ENCODE measurements at regions not wholly inside any gene's neighbourhood (a gene's known extent, or its start where the extent isn't known, plus 50 kb on each side); places are given as distances from the start of the nearest gene placed in this dataset.

DNA sequence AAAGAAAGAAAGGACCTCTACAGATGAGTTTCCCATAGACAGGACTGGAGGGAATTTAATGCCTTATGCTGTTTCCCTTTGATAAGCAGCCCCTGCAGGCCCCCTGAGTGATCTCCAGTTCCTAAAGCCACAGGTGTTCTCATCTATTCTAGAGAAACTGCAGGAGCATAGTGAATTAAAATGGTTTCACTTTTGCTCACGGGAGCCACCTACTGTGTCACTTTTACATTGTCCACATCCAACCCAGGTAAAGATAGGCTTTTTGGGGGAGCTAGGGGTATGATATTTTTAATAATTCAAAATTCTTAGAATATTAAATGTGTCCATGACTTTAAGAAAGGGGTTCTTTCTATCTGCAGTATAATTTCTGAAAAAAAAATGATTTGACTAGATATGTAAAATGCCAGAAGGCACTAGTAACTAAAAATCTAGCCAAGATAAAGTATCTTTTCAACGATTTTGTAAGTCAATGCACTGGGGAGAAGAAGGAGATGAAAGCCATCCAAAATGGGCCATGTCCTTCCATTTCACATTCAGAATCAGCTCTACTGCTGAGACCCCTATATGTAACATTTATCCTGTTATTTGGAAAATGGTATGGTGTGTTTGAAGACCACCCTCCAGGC lies 267.3 kb upstream of the DUSP10 start:
- TF ChIP-seq, protein P1, sequence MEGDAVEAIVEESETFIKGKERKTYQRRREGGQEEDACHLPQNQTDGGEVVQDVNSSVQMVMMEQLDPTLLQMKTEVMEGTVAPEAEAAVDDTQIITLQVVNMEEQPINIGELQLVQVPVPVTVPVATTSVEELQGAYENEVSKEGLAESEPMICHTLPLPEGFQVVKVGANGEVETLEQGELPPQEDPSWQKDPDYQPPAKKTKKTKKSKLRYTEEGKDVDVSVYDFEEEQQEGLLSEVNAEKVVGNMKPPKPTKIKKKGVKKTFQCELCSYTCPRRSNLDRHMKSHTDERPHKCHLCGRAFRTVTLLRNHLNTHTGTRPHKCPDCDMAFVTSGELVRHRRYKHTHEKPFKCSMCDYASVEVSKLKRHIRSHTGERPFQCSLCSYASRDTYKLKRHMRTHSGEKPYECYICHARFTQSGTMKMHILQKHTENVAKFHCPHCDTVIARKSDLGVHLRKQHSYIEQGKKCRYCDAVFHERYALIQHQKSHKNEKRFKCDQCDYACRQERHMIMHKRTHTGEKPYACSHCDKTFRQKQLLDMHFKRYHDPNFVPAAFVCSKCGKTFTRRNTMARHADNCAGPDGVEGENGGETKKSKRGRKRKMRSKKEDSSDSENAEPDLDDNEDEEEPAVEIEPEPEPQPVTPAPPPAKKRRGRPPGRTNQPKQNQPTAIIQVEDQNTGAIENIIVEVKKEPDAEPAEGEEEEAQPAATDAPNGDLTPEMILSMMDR (IDR thresholded peaks at IDR 0.05; ENCODE audit: poor library complexity), result peak; percentile 47
- no peak for TF ChIP-seq EZH2 (IDR thresholded peaks at IDR 0.05; ENCODE audit: borderline replicate concordance)

All from hepatocyte (in vitro differentiated cells).